Activated CD4-positive, alpha-beta T cell treated with anti-CD3 and anti-CD28 coated beads, Interleukin-2, amount 50 U/mL, for 24 hours (primary cell): ENCODE measurements at regions not wholly inside any gene's neighbourhood (a gene's known extent, or its start where the extent isn't known, plus 50 kb on each side); places are given as distances from the start of the nearest gene placed in this dataset.

ENCODE experiments used
- DNase-seq, 2 donors: peaks; one replicate each; pipeline ENCODE4 v3.0.0-alpha.2; 2020; ENCODE audit warnings: low read depth in 1 of 2, low spot score in 1 of 2

DNA sequence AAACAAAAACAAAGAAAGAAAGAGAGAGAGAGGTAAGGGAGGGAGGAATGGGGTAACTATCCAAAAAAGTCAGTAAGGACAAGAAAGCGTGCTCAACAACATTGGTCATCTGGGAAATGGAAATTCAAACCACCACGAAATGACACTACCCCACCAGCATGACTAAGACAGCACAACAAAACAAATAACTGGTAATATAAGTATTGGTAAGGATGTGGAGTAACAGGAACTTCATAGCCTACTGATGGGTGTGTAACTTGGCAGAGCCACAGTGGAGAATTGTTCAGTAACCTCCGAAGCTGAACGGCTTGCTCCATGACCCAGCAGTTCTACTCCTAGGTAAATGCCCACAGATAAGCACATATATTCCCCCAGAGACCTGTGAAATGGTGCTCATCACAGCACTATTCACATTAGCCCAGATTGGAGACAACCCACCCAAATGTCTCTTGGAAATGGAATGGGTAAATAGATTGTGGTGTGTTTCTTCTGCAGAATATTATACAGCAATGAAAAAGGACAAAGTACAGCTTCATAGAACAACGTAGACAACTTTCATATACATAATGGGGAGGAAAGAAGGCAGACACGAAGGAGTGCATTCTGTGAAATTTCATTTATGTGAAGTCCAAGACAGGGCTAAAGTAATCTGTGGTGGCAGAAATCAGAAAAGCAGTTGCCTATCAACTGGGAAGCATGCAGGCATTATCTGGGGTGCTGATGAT lies 95.5 kb upstream of the ATP6AP2 start:
- no peak for DNase-seq

DNA sequence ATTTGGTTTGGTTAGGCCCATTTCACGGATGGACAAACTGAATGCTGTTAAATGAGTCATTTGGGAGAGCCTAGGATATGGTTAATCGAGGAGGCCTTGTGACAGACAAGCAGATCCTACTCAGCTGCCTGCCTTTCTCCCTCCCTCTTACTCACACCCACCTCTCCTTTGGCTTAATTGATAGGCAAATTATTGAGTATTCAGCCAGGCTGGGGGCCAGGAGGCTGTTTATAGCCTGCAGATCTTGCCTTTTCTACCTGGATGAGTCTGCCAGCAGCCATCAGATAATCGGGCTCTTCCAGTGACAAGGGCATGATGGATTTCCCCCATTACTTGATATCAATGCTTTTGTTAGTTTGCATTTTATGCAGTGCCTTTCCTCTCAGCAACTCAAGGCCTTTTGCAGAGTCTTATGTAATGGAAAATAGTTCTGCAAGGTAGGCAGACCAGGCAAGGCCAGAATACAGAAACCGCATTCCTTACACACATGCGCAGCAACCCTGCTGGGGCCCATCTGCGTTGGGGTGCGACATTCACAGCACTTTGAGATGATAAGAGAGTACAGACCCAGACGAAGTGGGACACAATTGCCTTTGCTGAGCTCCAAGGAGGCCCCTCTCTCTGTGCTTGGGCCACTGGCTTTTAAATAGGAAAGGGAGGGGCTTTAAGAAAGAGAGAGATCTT lies 96.2 kb upstream of the ATP6AP2 start:
- no peak for DNase-seq

DNA sequence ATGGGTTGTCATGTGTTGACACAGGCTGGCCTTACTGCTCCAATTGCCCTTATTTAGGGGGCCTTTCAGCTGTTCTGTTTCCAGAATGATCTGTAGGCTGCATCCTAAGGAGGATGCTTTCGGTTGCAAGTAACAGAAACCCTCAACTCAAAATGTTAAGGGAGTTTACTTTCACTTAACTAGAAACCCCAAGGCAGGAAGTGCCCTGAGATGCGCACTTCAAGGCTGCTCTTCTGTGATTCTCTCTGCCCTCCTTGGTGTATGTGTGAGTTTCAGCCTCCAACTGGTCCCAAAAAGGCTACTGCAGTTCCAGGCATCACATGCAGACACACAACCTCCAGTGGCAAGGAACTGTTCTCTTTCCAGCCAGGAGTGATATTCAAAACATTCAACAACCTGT lies 97.3 kb upstream of the ATP6AP2 start:
- no peak for DNase-seq

DNA sequence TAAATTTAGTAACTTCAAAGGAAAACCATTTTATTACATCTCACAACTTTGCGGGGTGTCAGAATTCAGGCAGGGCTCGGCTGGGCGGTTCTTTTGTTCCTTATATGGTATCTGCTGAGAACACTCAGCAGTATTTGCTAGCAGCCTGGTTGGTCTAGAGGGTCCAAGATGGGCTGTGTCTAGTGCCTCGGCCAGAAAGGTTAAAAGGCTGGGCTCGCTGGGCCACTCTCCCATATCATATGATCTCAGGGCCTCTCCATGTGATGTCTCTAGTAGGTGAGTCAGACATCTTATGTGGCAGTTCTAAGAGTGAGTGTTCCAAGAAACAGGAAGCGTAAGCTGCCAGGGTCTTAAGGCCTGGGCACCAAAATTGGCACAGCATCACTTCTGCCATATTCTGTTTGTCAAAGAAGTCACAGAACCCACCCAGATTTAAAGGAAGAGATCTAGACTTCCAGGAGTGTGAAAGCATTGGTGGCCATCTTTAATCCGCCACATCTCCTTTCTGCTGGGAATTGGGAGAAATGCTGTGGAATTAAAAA lies 100.9 kb upstream of the ATP6AP2 start:
- DNase-seq = no peak

DNA sequence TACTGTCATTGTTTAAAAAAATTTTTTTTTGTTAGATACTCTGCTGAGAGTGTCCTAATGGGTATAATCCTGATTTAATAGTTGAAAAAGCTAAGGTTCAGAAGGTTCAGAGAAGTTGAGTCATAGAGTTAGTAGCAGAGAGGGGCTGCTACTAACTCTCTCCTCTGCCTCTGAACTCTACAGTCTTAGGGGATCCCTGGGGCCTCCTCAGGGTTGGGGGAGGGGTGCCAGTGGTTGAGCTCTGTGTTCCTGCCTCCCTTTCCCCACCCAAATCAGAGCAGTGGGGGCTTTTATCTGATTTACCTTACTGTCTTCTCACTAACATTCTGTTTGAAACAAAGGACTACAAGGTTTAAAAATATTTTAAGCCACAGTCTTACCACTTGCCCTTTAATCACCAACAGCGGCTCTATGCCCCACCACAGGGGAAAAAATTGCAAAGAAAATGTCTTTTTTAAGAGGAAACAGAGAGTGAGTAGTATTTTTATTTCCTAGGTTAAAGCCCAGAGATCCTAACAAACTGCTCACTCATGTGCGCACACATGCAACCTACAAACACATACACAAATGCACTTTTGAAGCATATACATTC lies 102.2 kb upstream of the ATP6AP2 start:
- no peak for DNase-seq

DNA sequence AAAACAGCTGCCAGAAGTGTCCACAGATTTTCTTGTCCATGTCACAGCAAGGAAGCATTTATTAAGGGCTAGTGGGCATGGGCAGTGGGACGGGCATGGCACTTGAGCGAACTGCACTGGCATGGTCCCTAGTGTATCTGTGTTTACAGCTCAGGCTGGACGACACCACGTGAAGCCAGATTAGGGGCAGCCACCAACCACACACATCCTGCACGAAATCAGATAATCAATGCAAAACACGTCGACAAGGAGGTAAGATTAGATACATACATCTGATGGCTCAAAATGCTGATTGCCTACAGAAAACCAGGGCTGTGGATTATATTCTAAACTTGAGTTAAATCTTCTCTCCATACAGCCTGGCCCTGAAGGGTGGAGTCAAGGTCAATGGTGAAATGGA lies 103.8 kb upstream of the ATP6AP2 start:
- DNase-seq = no peak

DNA sequence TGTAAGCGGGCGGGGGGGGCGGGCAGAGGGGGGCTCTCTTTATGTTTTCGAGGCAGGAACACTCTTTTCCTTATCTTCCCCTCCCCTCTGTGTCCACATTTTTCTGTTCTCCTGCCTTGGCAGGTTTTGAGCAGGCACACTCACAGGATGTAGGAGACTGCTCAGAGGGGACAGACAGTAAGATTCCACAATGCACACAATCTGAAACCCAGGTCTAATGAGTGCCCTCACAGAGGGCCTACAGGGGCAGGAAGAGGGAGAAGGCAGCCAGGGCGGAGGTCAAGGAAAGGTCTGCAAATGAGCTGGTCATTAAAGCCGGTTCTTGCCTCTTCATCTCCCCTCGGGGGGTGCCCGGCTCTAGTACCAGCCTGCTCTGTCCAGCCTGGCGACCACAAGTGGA lies 106.1 kb upstream of the ATP6AP2 start:
- no peak for DNase-seq

DNA sequence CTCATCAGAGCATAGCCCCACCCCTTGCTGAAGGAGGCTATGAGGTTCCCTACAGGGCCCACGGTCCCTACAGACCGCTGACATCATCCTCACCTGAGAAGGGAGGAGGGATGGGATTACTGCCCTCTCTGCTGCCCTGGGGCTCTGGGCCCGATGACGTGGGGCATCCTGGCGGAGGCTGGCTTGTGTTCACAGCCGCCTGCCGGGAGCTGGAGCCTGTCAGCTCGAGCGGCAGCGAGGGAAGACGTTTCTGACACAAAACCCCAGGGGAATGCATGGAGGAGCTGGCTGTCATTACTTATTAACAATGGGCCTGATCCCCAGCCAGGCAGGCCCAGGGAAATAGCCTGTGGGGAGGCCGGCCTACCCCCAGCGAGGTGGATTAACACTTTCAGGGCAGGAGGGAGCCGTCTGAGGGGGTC lies 106.6 kb upstream of the ATP6AP2 start:
- DNase-seq = no peak

DNA sequence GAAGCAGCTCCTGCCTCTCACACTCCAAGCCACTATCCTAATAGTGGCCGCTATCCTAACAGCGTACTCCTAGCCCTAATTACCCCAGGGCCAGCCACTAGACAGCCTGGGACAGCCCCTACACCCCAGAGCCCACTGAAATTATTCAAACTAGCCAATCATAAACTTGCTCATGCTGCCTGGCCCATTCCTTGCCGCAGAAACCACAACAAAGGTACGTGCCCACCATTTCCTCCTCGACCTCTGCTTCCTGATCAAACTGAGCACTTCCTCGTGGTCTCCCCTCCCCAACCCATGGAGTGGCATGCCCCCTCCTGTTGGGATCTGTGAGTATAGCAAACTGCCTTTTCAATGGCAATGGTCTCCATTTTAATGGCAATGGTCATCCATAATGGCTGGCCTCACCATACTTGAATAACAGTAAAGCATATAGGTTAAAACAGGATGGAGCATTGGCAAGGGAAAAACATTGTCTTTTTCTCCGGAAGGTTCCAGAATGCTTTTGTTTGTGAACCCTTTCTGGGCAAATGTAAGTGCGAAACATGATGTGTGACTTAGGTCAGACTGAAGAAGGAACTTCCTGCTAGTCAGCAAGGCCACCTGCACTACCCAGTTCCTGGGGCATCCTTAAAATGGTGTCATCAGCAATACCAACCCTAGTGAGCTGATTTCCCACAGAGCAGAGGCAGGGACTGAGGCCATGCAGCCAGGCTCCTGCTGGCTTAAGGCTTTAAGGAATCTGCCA lies 107.1 kb upstream of the ATP6AP2 start:
- DNase-seq = no peak

DNA sequence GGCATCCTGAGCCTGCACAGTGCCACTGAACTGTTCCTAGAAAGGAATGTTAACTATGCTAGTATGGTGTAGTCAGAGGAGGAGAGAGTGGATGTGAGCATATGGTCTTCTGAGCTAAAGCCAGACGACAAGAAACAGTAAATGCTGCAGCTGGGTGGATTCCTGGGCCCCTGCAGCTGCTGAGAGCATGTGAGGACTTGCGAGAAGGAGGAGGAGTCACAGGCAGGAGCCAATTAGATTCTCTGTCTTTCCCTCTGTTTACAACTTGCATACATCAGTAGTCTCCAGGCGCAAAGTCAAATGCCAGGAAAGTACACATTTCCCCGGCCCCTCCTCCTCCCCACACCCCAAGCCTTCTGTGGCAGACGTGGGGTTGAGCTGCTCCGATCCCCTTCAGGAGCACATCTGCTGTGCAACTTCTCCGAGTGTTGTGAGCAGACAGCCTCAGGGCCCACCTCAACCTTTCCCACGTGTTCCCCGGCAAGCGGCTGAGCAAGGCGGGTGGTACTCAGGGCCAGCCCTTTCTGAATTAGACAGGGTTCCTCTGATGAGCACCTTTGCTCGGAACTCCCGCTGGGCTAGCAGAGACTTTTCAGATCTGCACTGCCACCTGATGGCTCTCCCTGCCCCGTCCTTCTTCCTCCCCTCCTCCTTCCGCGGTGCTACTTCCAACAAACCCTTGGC lies 108.7 kb upstream of the ATP6AP2 start:
- DNase-seq = no peak

DNA sequence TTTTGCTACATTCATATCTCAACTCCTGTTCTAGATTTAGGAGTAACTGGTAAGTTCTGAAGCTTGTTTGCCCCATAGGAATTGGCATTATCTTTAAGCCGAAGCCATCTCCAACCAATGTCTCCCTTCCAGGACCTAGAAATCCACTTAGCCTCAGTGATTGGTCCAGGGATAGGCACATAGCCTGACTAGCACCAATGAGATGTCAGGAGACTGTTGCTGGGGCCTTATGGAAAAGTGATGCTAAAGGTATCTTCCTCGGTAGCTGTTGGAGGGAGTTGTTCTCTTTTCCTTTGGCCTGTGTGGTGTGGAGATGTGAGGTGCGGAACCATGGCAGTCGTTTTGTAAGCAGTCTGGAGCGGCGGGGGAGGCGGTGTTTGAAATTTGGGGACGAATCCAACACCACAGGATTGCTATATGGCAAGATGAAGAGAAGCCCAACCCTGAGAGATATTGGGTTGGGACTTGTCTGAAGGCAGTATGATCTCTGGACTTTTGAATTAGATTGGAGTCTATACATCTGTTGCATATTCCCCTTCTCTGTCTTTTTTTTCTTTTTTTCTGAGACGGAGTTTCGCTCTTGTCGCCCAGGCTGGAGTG lies 109.8 kb upstream of the ATP6AP2 start:
- no peak for DNase-seq

DNA sequence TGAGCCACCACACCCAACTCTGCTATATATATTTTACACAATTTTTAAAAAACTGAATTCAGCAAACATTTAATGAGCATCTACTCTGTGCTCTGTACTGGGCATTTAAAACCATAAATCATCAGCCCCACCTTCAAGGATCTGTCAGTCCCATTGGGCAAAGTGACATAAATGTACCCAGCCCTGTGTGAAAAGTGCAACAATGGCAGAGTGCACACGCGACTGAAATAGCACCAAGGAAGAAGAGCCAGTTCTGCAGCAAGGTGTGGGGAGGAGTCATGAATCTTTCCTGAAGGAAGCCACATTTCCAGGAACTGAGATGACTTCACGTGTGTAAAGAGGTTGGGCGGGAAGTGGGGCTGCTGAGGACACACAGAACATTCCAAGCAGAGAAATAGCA lies 111.5 kb upstream of the ATP6AP2 start:
- no peak for DNase-seq

DNA sequence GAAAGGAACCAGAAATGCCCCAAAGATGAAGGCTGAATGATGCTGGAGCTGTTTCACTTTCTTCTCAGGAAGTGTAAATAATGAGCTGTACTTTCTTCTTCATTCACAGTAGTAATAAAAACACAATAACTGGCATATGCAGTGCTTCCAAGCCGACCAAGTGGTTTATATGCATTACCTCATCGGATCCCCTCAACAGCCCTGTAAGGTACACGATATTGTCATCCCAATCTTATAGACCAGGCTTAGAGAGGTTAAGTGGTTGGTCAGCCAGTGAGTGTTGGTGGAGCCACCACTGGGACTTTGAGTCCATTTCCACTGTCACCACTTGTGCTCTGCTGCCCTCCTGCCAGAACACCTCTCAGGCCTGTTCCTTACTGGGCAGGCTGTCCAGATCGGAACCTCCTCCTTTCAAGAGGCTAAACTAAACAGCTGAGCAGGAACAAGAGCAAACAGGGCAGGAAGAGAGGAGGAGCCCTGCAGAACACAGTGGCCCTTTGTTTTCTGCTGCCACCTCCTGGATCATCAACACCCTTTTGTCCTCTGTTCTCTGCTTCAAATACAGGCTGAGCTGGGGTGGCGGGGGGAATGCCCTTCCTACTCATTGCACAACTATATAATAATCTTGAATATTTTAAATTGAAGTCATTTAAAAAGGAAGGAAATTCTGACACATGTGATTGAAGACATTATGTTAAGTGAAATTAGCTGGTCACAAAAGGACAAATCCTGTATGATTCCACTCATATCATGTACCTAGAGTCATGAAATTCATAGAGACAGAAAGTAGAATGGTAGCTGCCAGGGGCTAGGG lies 112.5 kb upstream of the ATP6AP2 start:
- DNase-seq = peak in 1 of 2 donors; percentile 21

DNA sequence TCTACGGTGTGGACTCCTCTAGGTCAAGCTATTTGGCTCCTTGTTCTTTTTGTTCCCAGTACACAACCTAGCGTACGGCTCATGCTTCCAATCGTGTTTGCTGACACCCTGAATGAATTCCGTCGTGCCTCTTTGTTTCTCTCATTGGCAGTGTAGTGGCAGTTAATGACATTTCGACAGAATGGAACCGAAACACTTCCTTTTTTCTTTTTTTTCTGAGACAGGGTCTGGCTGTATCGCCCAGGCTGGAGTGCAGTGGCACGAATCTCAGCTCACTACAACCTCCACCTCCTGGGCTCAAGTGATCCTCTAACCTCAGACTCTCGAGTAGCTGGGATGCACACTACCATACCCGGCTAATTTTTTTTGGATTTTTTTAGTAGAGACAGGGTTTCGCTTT lies 113.3 kb upstream of the ATP6AP2 start:
- no peak for DNase-seq

DNA sequence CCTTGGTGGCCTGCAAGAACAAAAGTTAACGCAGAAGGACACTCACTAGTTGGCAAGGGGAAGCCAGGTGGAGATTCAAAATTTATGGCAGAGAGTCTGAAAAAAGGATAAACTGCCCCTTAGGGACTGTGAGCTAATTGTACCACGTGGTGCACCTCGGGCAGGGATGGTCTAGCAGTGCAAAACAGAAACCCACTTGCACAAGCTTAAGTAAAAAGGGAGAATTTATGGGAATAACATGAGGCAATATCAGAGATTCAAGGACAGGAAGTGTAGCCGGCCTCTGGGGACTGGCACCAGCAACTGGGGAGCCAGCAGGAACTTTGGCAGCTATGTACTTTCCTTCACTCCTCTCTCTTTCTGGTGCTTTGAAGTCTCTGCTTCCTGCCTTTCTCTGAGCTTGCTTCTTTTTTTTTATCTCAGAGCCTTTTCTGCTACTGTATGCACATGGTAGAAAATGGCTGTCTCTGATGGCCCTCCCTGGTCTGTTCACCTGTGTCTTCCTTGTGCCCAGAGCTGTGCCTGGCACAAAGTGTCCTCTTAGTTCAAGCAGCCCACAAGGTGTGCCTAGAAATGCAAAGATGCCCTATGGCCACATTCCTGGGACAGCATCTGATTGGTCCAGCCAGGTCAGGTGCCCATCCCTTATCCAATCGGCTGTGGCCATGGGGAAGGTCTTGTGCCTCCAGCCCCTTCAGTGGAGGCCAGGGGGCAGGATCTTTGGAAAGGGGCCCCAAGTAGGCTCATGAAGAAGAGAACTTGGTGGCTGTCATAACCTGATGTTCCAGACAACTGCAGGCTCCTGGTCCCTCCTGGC lies 114.8 kb upstream of the ATP6AP2 start:
- DNase-seq = no peak

DNA sequence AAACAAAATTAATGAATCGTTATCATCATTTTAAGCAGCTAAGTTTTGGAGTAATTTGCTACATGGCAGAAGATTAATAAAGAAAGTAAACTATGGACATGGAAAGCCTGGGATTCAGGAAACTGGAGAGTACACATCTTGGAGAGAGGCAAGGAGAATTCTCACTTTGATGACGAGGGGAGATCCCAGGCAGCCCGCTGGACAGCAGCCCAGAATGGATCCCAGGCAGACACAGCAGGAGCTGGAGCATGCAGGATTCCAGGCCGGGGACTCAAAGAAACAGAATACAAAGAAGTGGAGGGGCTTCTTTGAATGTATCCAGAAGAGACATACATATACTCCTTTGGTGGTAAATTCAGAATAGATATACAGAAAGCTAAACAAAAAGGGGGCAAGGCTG lies 118.0 kb upstream of the ATP6AP2 start:
- no peak for DNase-seq

DNA sequence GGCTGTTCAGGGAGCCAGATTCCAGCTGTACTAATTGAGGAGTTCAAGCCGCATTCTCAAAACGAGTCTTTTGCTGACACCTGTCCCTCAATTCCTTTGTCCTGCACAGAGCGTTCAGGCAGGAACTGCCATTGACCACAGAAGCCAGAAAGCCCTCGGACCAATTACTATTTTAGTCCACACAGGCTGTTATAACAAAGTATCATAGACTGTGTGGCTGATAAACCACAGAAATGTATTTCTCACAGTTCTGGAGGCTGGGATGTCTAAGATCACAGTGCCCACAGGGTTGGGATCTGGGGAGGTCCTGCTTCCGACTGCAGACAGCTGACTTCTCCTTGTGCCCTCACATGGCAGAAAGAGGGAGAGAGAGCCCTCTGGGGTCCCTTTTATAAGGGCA lies 119.8 kb upstream of the ATP6AP2 start:
- no peak for DNase-seq

DNA sequence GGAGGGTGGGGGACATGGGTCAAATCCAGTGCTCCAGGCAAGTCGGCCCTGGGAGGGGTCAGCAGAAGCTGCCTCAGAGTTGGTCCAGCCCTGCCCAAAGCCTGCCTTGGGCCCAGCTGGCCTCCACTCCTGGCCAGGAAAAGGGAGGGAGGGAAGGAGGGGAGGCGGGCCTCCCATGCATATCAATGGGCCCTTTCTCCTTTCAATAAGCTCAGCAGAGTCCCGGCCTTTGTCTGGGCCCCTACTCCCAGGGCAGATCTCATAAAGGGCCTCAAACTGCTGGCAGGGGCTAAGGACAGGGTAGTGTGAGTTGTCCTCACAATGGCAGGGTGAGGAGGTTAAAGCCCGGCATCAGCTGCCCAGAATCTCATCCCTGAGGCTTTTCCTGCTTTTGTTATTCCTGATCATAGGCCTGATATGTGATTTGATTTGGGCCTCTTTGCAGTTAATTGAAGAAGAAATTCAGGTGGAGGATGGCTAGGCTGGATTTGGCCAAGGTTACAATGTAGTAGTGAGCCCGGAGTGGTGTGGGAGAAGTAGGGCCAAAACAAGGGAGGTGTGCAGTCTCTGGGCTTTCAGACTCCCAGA lies 121.1 kb upstream of the ATP6AP2 start:
- no peak for DNase-seq

DNA sequence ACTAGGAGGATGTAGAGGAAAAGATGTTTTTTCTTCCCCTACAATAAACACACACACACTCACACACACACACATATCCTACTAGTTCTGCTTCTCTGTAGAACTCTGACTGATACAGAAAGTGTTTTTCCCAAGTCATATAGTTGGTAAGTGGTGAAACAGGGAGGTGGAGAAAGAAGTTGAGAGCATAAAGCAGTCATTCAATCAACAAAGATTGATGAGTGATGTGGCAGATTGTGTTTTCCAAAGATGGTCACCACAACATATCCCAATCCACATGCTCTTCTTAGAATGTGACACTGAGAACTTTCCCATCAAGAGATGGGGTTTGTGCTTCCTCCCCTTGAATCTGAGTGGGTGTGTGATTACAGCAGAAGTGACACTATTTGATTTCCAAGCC lies 123.4 kb upstream of the ATP6AP2 start:
- DNase-seq = no peak
